Ovary (tissue), 3 donors: ENCODE measurements at regions not wholly inside any gene's neighbourhood (a gene's known extent, or its start where the extent isn't known, plus 50 kb on each side); places are given as distances from the start of the nearest gene placed in this dataset.

Experiments
- EP300 ChIP-seq: sonication (generic); formaldehyde crosslinking; IDR thresholded peaks from one replicate; pipeline ENCODE4 v1.6.1; 2017; ENCODE audit warnings: antibody characterized with exemption
- POLR2A ChIP-seq: fragments of 450-650 bp; IDR thresholded peaks from one replicate; pipeline ENCODE4 v1.6.1; 2017; ENCODE audit warnings: antibody characterized with exemption, mild to moderate bottlenecking, moderate library complexity
- TF ChIP-seq, protein P1 (sequence below), 3 donors: fragments of 450-650 bp in 2 of 3; fragments of 200-600 bp in 1 of 3; IDR thresholded peaks; one replicate each; pipeline versions ENCODE4 v1.5.1 to v1.8.0; 2016 to 2022; ENCODE audit warnings: antibody characterized with exemption in 3 of 3, mild to moderate bottlenecking in 1 of 3
- donor health status: DM: no; HTN: no; CAD: no.

DNA sequence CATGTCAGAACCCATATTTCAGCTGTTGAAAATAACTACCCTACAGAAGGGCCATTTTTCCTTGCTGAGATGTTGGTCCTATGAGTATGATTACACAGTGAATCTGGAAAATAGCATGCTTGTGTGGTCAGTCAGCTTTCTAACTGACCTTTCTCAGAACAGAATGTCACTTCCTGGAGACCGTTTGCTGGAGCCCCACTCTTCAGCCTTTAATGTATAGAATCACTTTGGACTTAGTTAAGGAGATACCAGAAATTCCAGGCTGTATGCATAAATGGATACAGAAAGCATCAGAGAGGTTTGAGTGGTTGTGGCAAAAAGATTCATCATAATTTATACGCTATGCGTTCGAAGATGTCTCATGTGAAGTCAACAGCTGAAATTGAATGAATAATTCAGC lies 488.1 kb downstream of the EBF1 start:
- TF ChIP-seq, protein P1, sequence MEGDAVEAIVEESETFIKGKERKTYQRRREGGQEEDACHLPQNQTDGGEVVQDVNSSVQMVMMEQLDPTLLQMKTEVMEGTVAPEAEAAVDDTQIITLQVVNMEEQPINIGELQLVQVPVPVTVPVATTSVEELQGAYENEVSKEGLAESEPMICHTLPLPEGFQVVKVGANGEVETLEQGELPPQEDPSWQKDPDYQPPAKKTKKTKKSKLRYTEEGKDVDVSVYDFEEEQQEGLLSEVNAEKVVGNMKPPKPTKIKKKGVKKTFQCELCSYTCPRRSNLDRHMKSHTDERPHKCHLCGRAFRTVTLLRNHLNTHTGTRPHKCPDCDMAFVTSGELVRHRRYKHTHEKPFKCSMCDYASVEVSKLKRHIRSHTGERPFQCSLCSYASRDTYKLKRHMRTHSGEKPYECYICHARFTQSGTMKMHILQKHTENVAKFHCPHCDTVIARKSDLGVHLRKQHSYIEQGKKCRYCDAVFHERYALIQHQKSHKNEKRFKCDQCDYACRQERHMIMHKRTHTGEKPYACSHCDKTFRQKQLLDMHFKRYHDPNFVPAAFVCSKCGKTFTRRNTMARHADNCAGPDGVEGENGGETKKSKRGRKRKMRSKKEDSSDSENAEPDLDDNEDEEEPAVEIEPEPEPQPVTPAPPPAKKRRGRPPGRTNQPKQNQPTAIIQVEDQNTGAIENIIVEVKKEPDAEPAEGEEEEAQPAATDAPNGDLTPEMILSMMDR (IDR thresholded peaks at IDR 0.05), result no peak
- no peak for TF ChIP-seq POLR2A
- no peak for TF ChIP-seq EP300
